ENCODE measurements at regions not wholly inside any gene's neighbourhood (a gene's known extent, or its start where the extent isn't known, plus 50 kb on each side); places are given as distances from the start of the nearest gene placed in this dataset.

DNA sequence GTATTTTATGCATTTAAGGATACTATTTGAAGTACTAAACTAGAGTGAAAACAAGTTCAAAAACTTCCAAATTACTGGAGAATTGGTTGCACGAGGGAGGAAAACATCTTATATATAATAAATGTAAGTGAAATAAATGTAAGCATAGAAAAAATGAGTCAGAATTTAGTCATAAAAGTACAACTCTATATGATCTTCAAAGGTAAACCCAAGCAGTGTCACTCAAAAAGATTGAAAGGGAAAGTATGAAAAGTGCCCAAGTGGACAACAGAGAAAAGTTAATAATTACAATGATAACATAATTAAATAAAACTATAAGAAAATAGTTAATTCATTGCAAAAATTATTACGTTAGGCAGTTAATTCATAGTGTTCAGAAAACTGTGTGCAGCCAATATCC is 2288.5 kb upstream of the C9orf72 start:
- FAIRE-seq (no peak), DNase-seq (ENCODE audit: extremely low read depth in 1 of 4, low spot score in 3 of 4) (no peak), ATAC-seq (no peak)
- TF ChIP-seq DPF2 (IDR thresholded peaks at IDR 0.05) (no peak), ILK (tag; IDR thresholded peaks at IDR 0.05; ENCODE audit: borderline replicate concordance, low read depth) (no peak), ETS2 (tag; IDR thresholded peaks at IDR 0.05; ENCODE audit: borderline replicate concordance, poor library complexity, severe bottlenecking) (no peak), ZNF408 (CRISPR knock-in tag; IDR thresholded peaks at IDR 0.05; ENCODE audit: low read depth) (no peak), ZC3H11A (IDR thresholded peaks at IDR 0.05; ENCODE audit: low read depth, low read length) (no peak)
- TF ChIP-seq, protein P1, sequence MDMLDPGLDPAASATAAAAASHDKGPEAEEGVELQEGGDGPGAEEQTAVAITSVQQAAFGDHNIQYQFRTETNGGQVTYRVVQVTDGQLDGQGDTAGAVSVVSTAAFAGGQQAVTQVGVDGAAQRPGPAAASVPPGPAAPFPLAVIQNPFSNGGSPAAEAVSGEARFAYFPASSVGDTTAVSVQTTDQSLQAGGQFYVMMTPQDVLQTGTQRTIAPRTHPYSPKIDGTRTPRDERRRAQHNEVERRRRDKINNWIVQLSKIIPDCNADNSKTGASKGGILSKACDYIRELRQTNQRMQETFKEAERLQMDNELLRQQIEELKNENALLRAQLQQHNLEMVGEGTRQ (CRISPR knock-in tag; IDR thresholded peaks at IDR 0.05) = no peak
- TF ChIP-seq, protein P2, sequence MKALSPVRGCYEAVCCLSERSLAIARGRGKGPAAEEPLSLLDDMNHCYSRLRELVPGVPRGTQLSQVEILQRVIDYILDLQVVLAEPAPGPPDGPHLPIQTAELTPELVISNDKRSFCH (CRISPR knock-in tag; IDR thresholded peaks at IDR 0.05) = no peak
- TF ChIP-seq, protein P2 (tag; IDR thresholded peaks at IDR 0.05) = no peak
- TF ChIP-seq, protein P3, sequence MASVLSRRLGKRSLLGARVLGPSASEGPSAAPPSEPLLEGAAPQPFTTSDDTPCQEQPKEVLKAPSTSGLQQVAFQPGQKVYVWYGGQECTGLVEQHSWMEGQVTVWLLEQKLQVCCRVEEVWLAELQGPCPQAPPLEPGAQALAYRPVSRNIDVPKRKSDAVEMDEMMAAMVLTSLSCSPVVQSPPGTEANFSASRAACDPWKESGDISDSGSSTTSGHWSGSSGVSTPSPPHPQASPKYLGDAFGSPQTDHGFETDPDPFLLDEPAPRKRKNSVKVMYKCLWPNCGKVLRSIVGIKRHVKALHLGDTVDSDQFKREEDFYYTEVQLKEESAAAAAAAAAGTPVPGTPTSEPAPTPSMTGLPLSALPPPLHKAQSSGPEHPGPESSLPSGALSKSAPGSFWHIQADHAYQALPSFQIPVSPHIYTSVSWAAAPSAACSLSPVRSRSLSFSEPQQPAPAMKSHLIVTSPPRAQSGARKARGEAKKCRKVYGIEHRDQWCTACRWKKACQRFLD (CRISPR knock-in tag; IDR thresholded peaks at IDR 0.05) = no peak
- CTCF ChIA-PET (ENCODE audit: low intra/inter-chr PET ratio) = no interaction called here
- Histone ChIP-seq H2AFZ (ENCODE audit: low read depth, low read length) (no peak overlapping the region), H3K27ac (ENCODE audit: extremely low read depth, low read depth, low read length) (no peak overlapping the region), H3K9me1 (ENCODE audit: control insufficient read depth, insufficient read depth, low read length) (no peaks in the 10 kb centered on the region), H3K27me3 (ENCODE audit: control insufficient read depth in 2 of 2, insufficient read depth in 2 of 2, low read length in 2 of 2) (no peaks in the 10 kb centered on the region), H3K4me3 (no peak overlapping the region), H3K9me3 (replicated peaks; ENCODE audit: control insufficient read depth, insufficient read depth, low read depth, low read length) (no peaks in the 10 kb centered on the region), H3K4me2 (ENCODE audit: insufficient read depth, low read length) (no peak overlapping the region), H4K20me1 (replicated peaks; ENCODE audit: control insufficient read depth, insufficient read depth, low read length) (no peaks in the 10 kb centered on the region), H3K9ac (ENCODE audit: insufficient read depth in 1 of 2, low read depth in 2 of 2, low read length in 2 of 2) (no peak overlapping the region), H3K36me3 (ENCODE audit: control insufficient read depth, insufficient read depth, low read length) (no peaks in the 10 kb centered on the region), H3K4me1 (replicated peaks in 1 of 2; ENCODE audit: control insufficient read depth in 2 of 2, insufficient read depth in 2 of 2, low read length in 2 of 2) (no peaks in the 10 kb centered on the region), H3K79me2 (ENCODE audit: control insufficient read depth, insufficient read depth, low read length) (no peaks in the 10 kb centered on the region)
- intact Hi-C loops (cut with micrococcal nuclease) (no loop called here), in situ Hi-C loops (cut with MboI) (no loop called here)
- no TSS peak for BruUV-seq (replicated peaks)
- POLR2A ChIA-PET = no interaction called here
- WGBS (ENCODE audit: insufficient coverage, low coverage, missing lambda C conversion rate) = no CpG with 5 or more reads among the region's 2 CpGs

Measured in K562 (cell line).